ENCODE measurements at regions not wholly inside any gene's neighbourhood (a gene's known extent, or its start where the extent isn't known, plus 50 kb on each side); places are given as distances from the start of the nearest gene placed in this dataset.
A peak's percentile ranks its signal among the peaks of the same experiment; 100 is the strongest.

GRCh38 chr17:77372444-77373298 lies 231.9 kb downstream of the SEC14L1 start (continued):
- TF ChIP-seq TOE1 (CRISPR knock-in tag; IDR thresholded peaks at IDR 0.05) = no peak
- TF ChIP-seq TFDP2 (CRISPR knock-in tag; IDR thresholded peaks at IDR 0.05) = peak; percentile 68
- no peak for TF ChIP-seq NCOA5 (CRISPR knock-in tag; IDR thresholded peaks at IDR 0.05)
- peak; percentile 97; the same call in 1 of the 2 replicates for TF ChIP-seq NR0B2 (CRISPR knock-in tag; IDR thresholded peaks at IDR 0.05)
- TF ChIP-seq ZNF382 (CRISPR knock-in tag; IDR thresholded peaks at IDR 0.05; ENCODE audit: borderline replicate concordance) = no peak
- no peak for TF ChIP-seq ZBTB1 (CRISPR knock-in tag; IDR thresholded peaks at IDR 0.05; ENCODE audit: borderline replicate concordance)
- TF ChIP-seq ARNT2 (CRISPR knock-in tag; IDR thresholded peaks at IDR 0.05; ENCODE audit: low read depth) = no peak; the same call in 1 of the 2 replicates
- peak; percentile 85; the same call in 1 of the 2 replicates for TF ChIP-seq ZNF235 (CRISPR knock-in tag; IDR thresholded peaks at IDR 0.05; ENCODE audit: borderline replicate concordance)
- peak; percentile 73; the same call in 1 of the 2 replicates for TF ChIP-seq KLF6 (CRISPR knock-in tag; IDR thresholded peaks at IDR 0.05)
- peak; percentile 46; the same call in 1 of the 2 replicates for TF ChIP-seq BHLHE40 (IDR thresholded peaks at IDR 0.05; ENCODE audit: low read length)
- TF ChIP-seq TFAP4 (IDR thresholded peaks at IDR 0.05; ENCODE audit: borderline replicate concordance, low read depth) = peak; percentile 80
- peak; percentile 75; the same call in 1 of the 2 replicates for TF ChIP-seq ZNF709 (CRISPR knock-in tag; IDR thresholded peaks at IDR 0.05)
- no peak; the same call in 1 of the 2 replicates for TF ChIP-seq ZNF253 (CRISPR knock-in tag; IDR thresholded peaks at IDR 0.05; ENCODE audit: borderline replicate concordance)
- peak; percentile 68; the same call in 1 of the 2 replicates for TF ChIP-seq SOX5 (CRISPR knock-in tag; IDR thresholded peaks at IDR 0.05; ENCODE audit: borderline replicate concordance)
- TF ChIP-seq SKI (IDR thresholded peaks at IDR 0.05; ENCODE audit: partially characterized antibody) = peak; percentile 56
- peak; percentile 80 for TF ChIP-seq GFI1 (CRISPR knock-in tag; IDR thresholded peaks at IDR 0.05; ENCODE audit: borderline replicate concordance)
- no peak for TF ChIP-seq ZMAT5 (CRISPR knock-in tag; IDR thresholded peaks at IDR 0.05; ENCODE audit: borderline replicate concordance, low read depth)
- TF ChIP-seq ZGPAT (CRISPR knock-in tag; IDR thresholded peaks at IDR 0.05) = peak; percentile 94
- TF ChIP-seq ZNF589 (CRISPR knock-in tag; conservative IDR thresholded peaks at IDR 0.05) = peak; percentile 74; the same call in 1 of the 2 replicates
- peak; percentile 41; the same call in 1 of the 2 replicates for TF ChIP-seq FOSL2 (CRISPR knock-in tag; IDR thresholded peaks at IDR 0.05)
- TF ChIP-seq MLLT10 (CRISPR knock-in tag; IDR thresholded peaks at IDR 0.05) = no peak
- TF ChIP-seq ZNF317 (CRISPR knock-in tag; IDR thresholded peaks at IDR 0.05) = peak; percentile 66
- TF ChIP-seq ZNF484 (CRISPR knock-in tag; IDR thresholded peaks at IDR 0.05; ENCODE audit: borderline replicate concordance, low read depth) = 0 out of 2 replicates have a peak, but pooled peaks have one; percentile 85
- no peak; the same call in 1 of the 2 replicates for TF ChIP-seq CREB1 (IDR thresholded peaks at IDR 0.05)
- no peak for TF ChIP-seq CREB1 (CRISPR knock-in tag; IDR thresholded peaks at IDR 0.05)
- no peak; the same call in 1 of the 2 replicates for TF ChIP-seq ARID2 (CRISPR knock-in tag; IDR thresholded peaks at IDR 0.05; ENCODE audit: borderline replicate concordance)
- TF ChIP-seq HNRNPUL1 (IDR thresholded peaks at IDR 0.05; ENCODE audit: low read depth, low read length) = no peak

Data from HepG2 (cell line).